GM12878 (cell line): ENCODE measurements at regions not wholly inside any gene's neighbourhood (a gene's known extent, or its start where the extent isn't known, plus 50 kb on each side); places are given as distances from the start of the nearest gene placed in this dataset.

ENCODE experiments used
- ATAC-seq: fragments of 200-7000 bp; cut with Tn5 transposase; 3 replicates; pipeline ENCODE4 v1.9.1; 2020; ENCODE audit warnings: mild to moderate bottlenecking, moderate library complexity
- BruUV-seq: library from RNA; stranded (reverse); fragments of 400-500 nt; replicated peaks from 2 replicates; lab custom pipeline; 2021; lab: Mats Ljungman, UMichigan
- CTCF ChIA-PET: fragments of 300-600 bp; sonication (Branson Sonifier 250); formaldehyde crosslinking; extraction: SDS; loops from one replicate; lab custom pipeline; 2021; ENCODE audit warnings: inconsistent platforms; lab: Yijun Ruan, JAX
- POLR2A ChIA-PET: fragments of 350-600 bp; formaldehyde crosslinking; extraction: SDS; loops from one replicate; lab custom pipeline; 2021; ENCODE audit warnings: inconsistent platforms; lab: Charles Lee
- RAD21 ChIA-PET: fragments of 300-600 bp; sonication (Branson Sonifier 250); formaldehyde crosslinking; loops from one replicate; lab custom pipeline; 2023; ENCODE audit warnings: antibody characterized with exemption; ENCODE audit not compliant: unreplicated experiment; lab: Charles Lee
- SMC1A ChIA-PET: fragments of 300-600 bp; sonication (Branson Sonifier 250); formaldehyde crosslinking; loops from one replicate; lab custom pipeline; 2023; ENCODE audit not compliant: unreplicated experiment, uncharacterized antibody; lab: Charles Lee
- DNase-seq: peaks from one replicate; pipeline ENCODE4 v3.0.0-alpha.2; 2011; ENCODE audit warnings: low read depth, low spot score
- FAIRE-seq: peaks from 3 replicates; lab custom pipeline; 2011; peaks lifted over from hg19 to GRCh38; lab: Jason Lieb, UNC
- H2AFZ ChIP-seq: 2 replicates; pipeline ENCODE4 v1.6.0; 2011; ENCODE audit warnings: low read depth, low read length, control low read depth; ENCODE audit not compliant: control insufficient read depth
- H3K27ac ChIP-seq: 2 replicates; pipeline ENCODE4 v1.5.1; 2011; ENCODE audit warnings: control low read depth; ENCODE audit not compliant: control insufficient read depth, insufficient read depth
- H3K27me3 ChIP-seq, 2 experiments: replicated peaks in 1 of 2; 2 replicates each; pipeline versions ENCODE4 v1.6.0 to v1.6.1; 2011; ENCODE audit warnings: low read length in 1 of 2; ENCODE audit not compliant: control insufficient read depth in 2 of 2, insufficient read depth in 2 of 2
- H3K36me3 ChIP-seq, 2 experiments: 2 replicates each; pipeline ENCODE4 v1.5.1; 2011; ENCODE audit warnings: low read length in 1 of 2; ENCODE audit not compliant: control insufficient read depth in 2 of 2, insufficient read depth in 2 of 2
- H3K4me1 ChIP-seq: 2 replicates; pipeline ENCODE4 v1.6.1; 2011; ENCODE audit warnings: mild to moderate bottlenecking, low read length, moderate library complexity, mixed read lengths; ENCODE audit not compliant: control insufficient read depth, insufficient read depth
- H3K4me2 ChIP-seq: 2 replicates; pipeline ENCODE4 v1.6.0; 2011; ENCODE audit warnings: control low read depth; ENCODE audit not compliant: control insufficient read depth, insufficient read depth
- H3K4me3 ChIP-seq: fragments of 200-600 bp; sonication (generic); 2 replicates; pipeline ENCODE4 v1.5.1; 2016
- H3K79me2 ChIP-seq: 2 replicates; pipeline ENCODE4 v1.6.0; 2011; ENCODE audit warnings: low read length; ENCODE audit not compliant: control insufficient read depth, insufficient read depth
- H3K9ac ChIP-seq: 2 replicates; pipeline ENCODE4 v1.8.0; 2011; ENCODE audit warnings: low read length, control low read depth, mixed read lengths; ENCODE audit not compliant: control insufficient read depth, insufficient read depth
- H3K9me3 ChIP-seq: replicated peaks from 3 replicates; pipeline ENCODE4 v1.5.1; 2011; ENCODE audit warnings: mild to moderate bottlenecking, low read length; ENCODE audit not compliant: control insufficient read depth, insufficient read depth
- H4K20me1 ChIP-seq: 2 replicates; pipeline ENCODE4 v1.6.0; 2011; ENCODE audit not compliant: control insufficient read depth, insufficient read depth
- BMI1 ChIP-seq: fragments of 450-650 bp; IDR thresholded peaks from 2 replicates; pipeline ENCODE4 v1.6.1; 2016; ENCODE audit warnings: mild to moderate bottlenecking, moderate library complexity, borderline replicate concordance
- EP300 ChIP-seq, 2 experiments: fragments of 150-350 bp in 1 of 2; IDR thresholded peaks; 2 replicates each; pipeline ENCODE4 v1.6.1; 2011 to 2012; ENCODE audit warnings: low read depth in 2 of 2, low read length in 2 of 2, borderline replicate concordance in 1 of 2, improper control_type of control experiment in 1 of 2, inconsistent platforms in 1 of 2; ENCODE audit not compliant: control insufficient read depth in 1 of 2
- NFXL1 ChIP-seq: fragments of 450-650 bp; IDR thresholded peaks from 2 replicates; pipeline ENCODE4 v1.6.1; 2017; ENCODE audit warnings: antibody characterized with exemption, mild to moderate bottlenecking, borderline replicate concordance
- RCOR1 ChIP-seq: conservative IDR thresholded peaks from 2 replicates; pipeline ENCODE4 v1.6.1; 2012; ENCODE audit warnings: low read depth, low read length, improper control_type of control experiment
- RELB ChIP-seq: fragments of 450-650 bp; IDR thresholded peaks from 2 replicates; pipeline ENCODE4 v1.6.1; 2017; ENCODE audit warnings: low read depth, mild to moderate bottlenecking, moderate library complexity
- ZNF592 ChIP-seq: fragments of 450-650 bp; IDR thresholded peaks from 2 replicates; pipeline ENCODE4 v1.6.1; 2017; ENCODE audit warnings: mild to moderate bottlenecking, moderate library complexity
- ZZZ3 ChIP-seq: IDR thresholded peaks from 2 replicates; pipeline ENCODE4 v1.6.1; 2011; ENCODE audit warnings: low read depth; ENCODE audit not compliant: control insufficient read depth, insufficient read length
- WGBS: methylation state at CpG from one replicate; pipeline ENCODE4 v1.1.6; 2016; ENCODE audit warnings: low lambda C conversion rate; ENCODE audit not compliant: insufficient replicate concordance, insufficient coverage; ENCODE audit errors: missing lambda C conversion rate; 5-methylcytosine and 5-hydroxymethylcytosine counted together
- in situ Hi-C: fragments of 300-500 bp; cut with MboI; formaldehyde crosslinking; loops from 9 replicates; pipeline ENCODE4 v1.14.3; 2018; ENCODE audit warnings: mixed read lengths
- intact Hi-C: fragments of 100-400 bp; cut with micrococcal nuclease; formaldehyde crosslinking; loops from one replicate; pipeline ENCODE4 v1.14.2; 2022; ENCODE audit not compliant: unreplicated experiment

- Histone ChIP-seq H3K4me3 (no peak overlapping the region), H3K9ac (no peak overlapping the region), H3K27ac (no peak overlapping the region), H3K79me2 (no peaks in the 10 kb centered on the region), H3K4me2 (no peak overlapping the region)
- ChIA-PET SMC1A (no interaction called here), POLR2A (no interaction called here)
- DNase-seq: no peak
- in situ Hi-C loops: no loop called here
- TF ChIP-seq EP300 (IDR thresholded peaks at IDR 0.05; ENCODE audit: borderline replicate concordance in 1 of 2, control insufficient read depth in 1 of 2, low read depth in 2 of 2, low read length in 2 of 2) (no peak), BMI1 (no peak), ZZZ3 (no peak), RCOR1 (no peak), NFXL1 (no peak)
- TF ChIP-seq, all 136 proteins: peak for 0
- H3K4me1 ChIP-seq: no peaks in the 10 kb centered on the region
- H2AFZ ChIP-seq: no peak overlapping the region
- ChIA-PET RAD21 (interaction anchor here (0.9 kb wide), 1 partner anchor 168 kb away, joined by 3 read pairs; no protein-coding TSS in a partner anchor), CTCF (no interaction called here)
- no peaks in the 10 kb centered on the region for H3K27me3 ChIP-seq
- H3K36me3 ChIP-seq: no peaks in the 10 kb centered on the region
- H4K20me1 ChIP-seq: no peaks in the 10 kb centered on the region
- intact Hi-C loops: loop anchor here (10.0 kb wide), 1 partner anchor 884 kb away; no protein-coding TSS in a partner anchor
- no TSS peak for BruUV-seq
- ATAC-seq: no peak
- H3K9me3 ChIP-seq: no peaks in the 10 kb centered on the region
- no peak for FAIRE-seq
- 41% methylated on average over 3 of the region's 3 CpGs for WGBS
These were observed 1345.3 kb upstream of the SEL1L start for GRCh38 chr14:82878951-82879350.

GRCh38 chr14:82879949-82880535 lies 1346.4 kb upstream of the SEL1L start:
- H3K9ac ChIP-seq: no peak overlapping the region
- no peaks in the 10 kb centered on the region for H3K9me3 ChIP-seq
- ChIA-PET SMC1A (no interaction called here), RAD21 (no interaction called here), POLR2A (no interaction called here), CTCF (interaction anchor here (1.2 kb wide), 1 partner anchor 27 kb away, joined by 3 read pairs; no protein-coding TSS in a partner anchor)
- DNase-seq: no peak
- no peaks in the 10 kb centered on the region for H3K4me1 ChIP-seq
- H2AFZ ChIP-seq: no peak overlapping the region
- no peak for ATAC-seq
- H3K4me2 ChIP-seq: no peak overlapping the region
- no peaks in the 10 kb centered on the region for H4K20me1 ChIP-seq
- TF ChIP-seq RELB (no peak), ZZZ3 (no peak), ZNF592 (no peak)
- in situ Hi-C loops: no loop called here
- H3K36me3 ChIP-seq: no peaks in the 10 kb centered on the region
- H3K79me2 ChIP-seq: no peaks in the 10 kb centered on the region
- H3K4me3 ChIP-seq: no peak overlapping the region
- WGBS: 14% methylated on average over 5 of the region's 5 CpGs
- intact Hi-C loops: loop anchor here (10.0 kb wide), 1 partner anchor 885 kb away; no protein-coding TSS in a partner anchor
- no peak overlapping the region for H3K27ac ChIP-seq
- no peaks in the 10 kb centered on the region for H3K27me3 ChIP-seq
- no TSS peak for BruUV-seq
- FAIRE-seq: no peak
